Activated CD8-positive, alpha-beta memory T cell treated with anti-CD3 and anti-CD28 coated beads for 4 hours (primary cell): ENCODE measurements at regions not wholly inside any gene's neighbourhood (a gene's known extent, or its start where the extent isn't known, plus 50 kb on each side); places are given as distances from the start of the nearest gene placed in this dataset.
"Not testable (repeated sequence)": the region's sequence is repeated elsewhere in the genome, so short reads cannot be mapped to it uniquely, and the experiment has no call there.

Experiments
- DNase-seq, 2 donors: peaks; one replicate each; pipeline ENCODE4 v3.0.0-alpha.2; 2020; ENCODE audit warnings: low read depth in 2 of 2

GRCh38 chr22:48629631-48630432 lies 1197.8 kb downstream of the BRD1 start:
- DNase-seq: no peak

GRCh38 chr22:48628891-48629543 lies 1198.7 kb downstream of the BRD1 start:
- DNase-seq: no peak

- no peak for DNase-seq
These were observed 1199.7 kb downstream of the BRD1 start for GRCh38 chr22:48627966-48628365.

GRCh38 chr22:48627203-48627602 lies 1200.5 kb downstream of the BRD1 start:
- DNase-seq: no peak

GRCh38 chr22:48624401-48624800 lies 1203.3 kb downstream of the BRD1 start:
- DNase-seq: no peak

GRCh38 chr22:48622891-48623545 lies 1204.7 kb downstream of the BRD1 start:
- no peak for DNase-seq

GRCh38 chr22:48621085-48621484 lies 1206.6 kb downstream of the BRD1 start:
- no peak for DNase-seq

- DNase-seq: not testable (repeated sequence)
These were observed 1207.2 kb downstream of the BRD1 start for GRCh38 chr22:48620460-48620859.

GRCh38 chr22:48619721-48620120 lies 1208.0 kb downstream of the BRD1 start:
- no peak for DNase-seq

GRCh38 chr22:48618326-48618725 lies 1209.3 kb downstream of the BRD1 start:
- DNase-seq: no peak

GRCh38 chr22:48616656-48617055 lies 1211.0 kb downstream of the BRD1 start:
- no peak for DNase-seq

GRCh38 chr22:48615171-48616008 lies 1212.3 kb downstream of the BRD1 start:
- no peak for DNase-seq

- no peak for DNase-seq
These were observed 1214.0 kb downstream of the BRD1 start for GRCh38 chr22:48613566-48614200.

- DNase-seq: no peak
These were observed 1215.3 kb downstream of the BRD1 start for GRCh38 chr22:48612077-48612995.

GRCh38 chr22:48609279-48609865 lies 1218.3 kb downstream of the BRD1 start:
- DNase-seq: no peak

GRCh38 chr22:48607901-48608662 lies 1219.6 kb downstream of the BRD1 start:
- no peak for DNase-seq

GRCh38 chr22:48606684-48607307 lies 1220.9 kb downstream of the BRD1 start:
- no peak for DNase-seq

- DNase-seq: no peak
These were observed 1221.7 kb downstream of the BRD1 start for GRCh38 chr22:48605856-48606481.
